PFSK-1 (cell line): ENCODE measurements at regions not wholly inside any gene's neighbourhood (a gene's known extent, or its start where the extent isn't known, plus 50 kb on each side); places are given as distances from the start of the nearest gene placed in this dataset.

Experiments
- FOXP2 ChIP-seq: optimal IDR thresholded peaks from 2 replicates; pipeline ENCODE3; 2011; ENCODE audit warnings: borderline replicate concordance, control low read depth, inconsistent platforms; ENCODE audit not compliant: insufficient read depth; ENCODE audit errors: extremely low read length, extremely low read depth
- POLR2AphosphoS5 ChIP-seq: IDR thresholded peaks from 2 replicates; pipeline ENCODE4 v1.6.1; 2012; ENCODE audit warnings: low read depth, mild to moderate bottlenecking, control low read depth, low read length, moderate library complexity
- SIN3A ChIP-seq: IDR thresholded peaks from 2 replicates; pipeline ENCODE4 v1.6.1; 2012; ENCODE audit warnings: mild to moderate bottlenecking, low read length, moderate library complexity, borderline replicate concordance; ENCODE audit not compliant: insufficient read depth
- TAF1 ChIP-seq: IDR thresholded peaks from 2 replicates; pipeline ENCODE4 v1.6.1; 2012; ENCODE audit warnings: low read length, control low read depth, borderline replicate concordance; ENCODE audit not compliant: insufficient read depth
- TF ChIP-seq, protein P1 (sequence below), 2 experiments: IDR thresholded peaks; 2 replicates each; pipeline versions ENCODE4 v1.6.1 to v1.8.0; 2011 to 2012; ENCODE audit warnings: low read depth in 2 of 2, low read length in 2 of 2, control low read depth in 1 of 2, inconsistent platforms in 1 of 2, mild to moderate bottlenecking in 1 of 2, moderate library complexity in 1 of 2; ENCODE audit not compliant: insufficient read depth in 1 of 2

- TF ChIP-seq FOXP2, result no peak
- no peak for TF ChIP-seq POLR2AphosphoS5
- TF ChIP-seq, protein P1, sequence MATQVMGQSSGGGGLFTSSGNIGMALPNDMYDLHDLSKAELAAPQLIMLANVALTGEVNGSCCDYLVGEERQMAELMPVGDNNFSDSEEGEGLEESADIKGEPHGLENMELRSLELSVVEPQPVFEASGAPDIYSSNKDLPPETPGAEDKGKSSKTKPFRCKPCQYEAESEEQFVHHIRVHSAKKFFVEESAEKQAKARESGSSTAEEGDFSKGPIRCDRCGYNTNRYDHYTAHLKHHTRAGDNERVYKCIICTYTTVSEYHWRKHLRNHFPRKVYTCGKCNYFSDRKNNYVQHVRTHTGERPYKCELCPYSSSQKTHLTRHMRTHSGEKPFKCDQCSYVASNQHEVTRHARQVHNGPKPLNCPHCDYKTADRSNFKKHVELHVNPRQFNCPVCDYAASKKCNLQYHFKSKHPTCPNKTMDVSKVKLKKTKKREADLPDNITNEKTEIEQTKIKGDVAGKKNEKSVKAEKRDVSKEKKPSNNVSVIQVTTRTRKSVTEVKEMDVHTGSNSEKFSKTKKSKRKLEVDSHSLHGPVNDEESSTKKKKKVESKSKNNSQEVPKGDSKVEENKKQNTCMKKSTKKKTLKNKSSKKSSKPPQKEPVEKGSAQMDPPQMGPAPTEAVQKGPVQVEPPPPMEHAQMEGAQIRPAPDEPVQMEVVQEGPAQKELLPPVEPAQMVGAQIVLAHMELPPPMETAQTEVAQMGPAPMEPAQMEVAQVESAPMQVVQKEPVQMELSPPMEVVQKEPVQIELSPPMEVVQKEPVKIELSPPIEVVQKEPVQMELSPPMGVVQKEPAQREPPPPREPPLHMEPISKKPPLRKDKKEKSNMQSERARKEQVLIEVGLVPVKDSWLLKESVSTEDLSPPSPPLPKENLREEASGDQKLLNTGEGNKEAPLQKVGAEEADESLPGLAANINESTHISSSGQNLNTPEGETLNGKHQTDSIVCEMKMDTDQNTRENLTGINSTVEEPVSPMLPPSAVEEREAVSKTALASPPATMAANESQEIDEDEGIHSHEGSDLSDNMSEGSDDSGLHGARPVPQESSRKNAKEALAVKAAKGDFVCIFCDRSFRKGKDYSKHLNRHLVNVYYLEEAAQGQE (IDR thresholded peaks at IDR 0.05; ENCODE audit: insufficient read depth in 1 of 2, low read depth in 2 of 2, low read length in 2 of 2), result no peak
- TF ChIP-seq SIN3A, result no peak
- no peak for TF ChIP-seq TAF1
These were observed 1340.4 kb downstream of the XPNPEP1 start for GRCh38 chr10:108582888-108583287.

DNA sequence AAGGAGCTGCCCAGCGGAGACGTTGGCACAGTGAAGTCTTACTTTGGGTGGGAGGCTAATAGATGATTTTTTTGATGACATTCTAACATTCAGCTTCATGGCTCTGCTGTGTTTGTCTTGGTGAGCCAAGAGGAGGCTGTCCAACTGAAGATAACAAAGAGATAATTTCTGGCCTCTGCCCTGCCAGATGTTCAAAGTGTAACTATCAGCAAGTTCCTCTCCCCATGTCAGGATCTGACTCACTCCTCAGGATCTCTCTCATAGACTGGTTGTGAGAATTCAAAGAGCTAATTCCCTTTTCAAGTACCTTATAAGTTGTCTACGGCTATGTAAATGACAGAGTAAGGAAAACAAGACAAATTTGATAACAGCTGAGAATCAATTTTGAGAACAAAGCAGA, 1340.9 kb downstream of the XPNPEP1 start:
- TF ChIP-seq SIN3A (no peak), TAF1 (no peak), POLR2AphosphoS5 (no peak), FOXP2 (no peak)
- TF ChIP-seq, protein P1 (IDR thresholded peaks at IDR 0.05; ENCODE audit: insufficient read depth in 1 of 2, low read depth in 2 of 2, low read length in 2 of 2), result no peak

DNA sequence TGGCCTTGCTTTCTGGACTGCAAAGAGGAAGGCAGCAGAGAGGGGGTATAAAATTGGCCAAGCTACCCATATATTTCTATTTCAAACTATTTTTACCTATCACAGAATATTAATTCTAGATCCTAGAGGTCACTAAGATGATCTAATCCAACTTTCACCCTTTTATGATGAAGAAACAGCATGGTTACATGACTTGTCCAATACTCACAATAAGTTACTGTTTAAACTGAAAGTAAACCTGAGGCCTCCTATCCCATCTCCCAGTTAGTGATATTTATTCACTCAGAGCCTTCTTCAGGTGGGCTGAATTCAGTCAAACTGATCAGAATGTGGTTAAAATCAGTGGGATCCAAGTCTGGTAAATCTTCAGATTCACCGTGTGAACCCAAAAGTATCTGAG, 1345.1 kb downstream of the XPNPEP1 start:
- no peak for TF ChIP-seq SIN3A
- no peak for TF ChIP-seq POLR2AphosphoS5
- TF ChIP-seq TAF1, result no peak
- TF ChIP-seq FOXP2, result no peak
- TF ChIP-seq, protein P1 (IDR thresholded peaks at IDR 0.05; ENCODE audit: insufficient read depth in 1 of 2, low read depth in 2 of 2, low read length in 2 of 2), result no peak

DNA sequence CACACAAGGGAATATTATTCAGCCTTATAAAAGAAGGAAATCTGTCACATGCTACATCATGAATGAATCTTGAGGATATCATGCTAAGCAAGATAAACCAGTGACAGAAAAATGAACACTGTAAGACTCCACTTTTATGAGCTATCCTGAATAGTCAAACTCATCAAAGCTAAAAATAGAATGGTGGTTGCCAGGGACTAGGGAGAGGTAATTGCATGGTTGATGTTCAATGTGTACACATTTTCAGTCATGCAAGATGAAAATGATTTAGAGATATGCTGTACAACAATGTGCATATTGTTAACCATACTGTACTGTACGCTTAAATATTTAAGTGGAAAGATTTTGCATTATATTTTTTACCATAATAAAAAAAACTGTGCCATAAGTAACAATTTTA, 1349.1 kb downstream of the XPNPEP1 start:
- TF ChIP-seq, protein P1 (IDR thresholded peaks at IDR 0.05; ENCODE audit: insufficient read depth in 1 of 2, low read depth in 2 of 2, low read length in 2 of 2), result no peak
- TF ChIP-seq POLR2AphosphoS5, result no peak
- TF ChIP-seq TAF1, result no peak
- TF ChIP-seq FOXP2, result no peak
- TF ChIP-seq SIN3A, result no peak

DNA sequence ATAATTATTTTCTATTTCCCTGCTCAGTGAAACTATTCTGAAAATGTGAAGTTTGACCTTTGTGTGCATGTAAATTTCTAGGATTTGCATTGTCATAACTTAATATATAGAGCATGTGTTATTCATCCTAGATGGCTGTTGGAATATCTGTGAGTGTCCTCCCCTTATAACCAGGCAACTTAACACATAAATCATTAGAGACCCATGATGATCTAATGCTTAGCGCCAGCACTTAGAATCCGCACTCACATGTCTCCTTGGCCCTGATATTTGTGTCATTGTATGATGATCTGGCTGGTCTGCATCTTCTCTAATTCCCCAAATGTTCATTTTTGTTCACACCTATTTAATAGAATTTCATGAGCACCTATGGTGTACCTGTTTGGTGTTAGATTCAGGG, 1354.5 kb downstream of the XPNPEP1 start:
- TF ChIP-seq TAF1 (no peak), SIN3A (no peak), FOXP2 (no peak), POLR2AphosphoS5 (no peak)
- TF ChIP-seq, protein P1 (IDR thresholded peaks at IDR 0.05; ENCODE audit: insufficient read depth in 1 of 2, low read depth in 2 of 2, low read length in 2 of 2), result no peak
